IMR-90 (cell line): ENCODE measurements at regions not wholly inside any gene's neighbourhood (a gene's known extent, or its start where the extent isn't known, plus 50 kb on each side); places are given as distances from the start of the nearest gene placed in this dataset.

Experiments
- ATAC-seq: fragments of 200-7000 bp; cut with Tn5 transposase; 2 replicates; pipeline ENCODE4 v1.9.1; 2020; ENCODE audit warnings: low read depth, mild to moderate bottlenecking, moderate library complexity
- BruUV-seq: library from RNA; stranded (reverse); fragments of 400-500 nt; replicated peaks from 2 replicates; lab custom pipeline; 2021; lab: Mats Ljungman, UMichigan
- CTCF ChIA-PET: fragments of 300-600 bp; formaldehyde crosslinking; extraction: SDS; loops from one replicate; lab custom pipeline; 2021; ENCODE audit warnings: antibody characterized with exemption; lab: Yijun Ruan, JAX
- POLR2A ChIA-PET: fragments of 300-600 bp; sonication (Branson Sonifier 250); formaldehyde crosslinking; loops from one replicate; lab custom pipeline; 2022; ENCODE audit warnings: antibody characterized with exemption; ENCODE audit not compliant: unreplicated experiment; lab: Charles Lee
- DNase-seq: peaks from one replicate; pipeline ENCODE4 v3.0.0; 2013
- H2AFZ ChIP-seq: replicated peaks from 2 replicates; pipeline ENCODE3; 2013; ENCODE audit warnings: low read length, mild to moderate bottlenecking; ENCODE audit not compliant: poor library complexity
- H2AK5ac ChIP-seq: 2 replicates; pipeline ENCODE4 v1.6.1; 2013; ENCODE audit warnings: low read depth, low read length, inconsistent platforms
- H2AK9ac ChIP-seq: replicated peaks from 2 replicates; pipeline ENCODE3; 2013; ENCODE audit warnings: mild to moderate bottlenecking, low read depth, low read length, moderate library complexity; ENCODE audit not compliant: poor library complexity
- H2BK120ac ChIP-seq: 2 replicates; pipeline ENCODE4 v1.6.1; 2013; ENCODE audit warnings: low read depth, low read length, inconsistent platforms
- H2BK15ac ChIP-seq: 3 replicates; pipeline ENCODE4 v1.6.1; 2013; ENCODE audit warnings: low read depth, low read length, inconsistent platforms
- H2BK20ac ChIP-seq: 2 replicates; pipeline ENCODE4 v1.6.1; 2013; ENCODE audit warnings: low read depth, mild to moderate bottlenecking, inconsistent platforms, low read length, moderate library complexity
- H2BK5ac ChIP-seq: 2 replicates; pipeline ENCODE4 v1.6.1; 2013; ENCODE audit warnings: mild to moderate bottlenecking, low read depth, low read length, inconsistent platforms; ENCODE audit not compliant: poor library complexity, severe bottlenecking
- H3K14ac ChIP-seq: replicated peaks from 2 replicates; pipeline ENCODE4 v1.6.1; 2013; ENCODE audit warnings: low read depth, low read length, inconsistent platforms
- H3K18ac ChIP-seq: 2 replicates; pipeline ENCODE4 v1.6.1; 2013; ENCODE audit warnings: low read depth, low read length, control low read depth
- H3K23ac ChIP-seq: 2 replicates; pipeline ENCODE4 v1.6.1; 2013; ENCODE audit warnings: low read depth, low read length, inconsistent platforms
- H3K27ac ChIP-seq: 2 replicates; pipeline ENCODE4 v1.5.1; 2013; ENCODE audit warnings: mild to moderate bottlenecking, control low read depth, low read length; ENCODE audit not compliant: insufficient read depth
- H3K27me3 ChIP-seq: 2 replicates; pipeline ENCODE4 v1.6.1; 2013; ENCODE audit warnings: low read length; ENCODE audit not compliant: control insufficient read depth, insufficient read depth
- H3K36me3 ChIP-seq: 2 replicates; pipeline ENCODE4 v1.6.1; 2013; ENCODE audit warnings: low read length, mixed read lengths; ENCODE audit not compliant: control insufficient read depth, insufficient read depth
- H3K4ac ChIP-seq: 2 replicates; pipeline ENCODE4 v1.6.1; 2013; ENCODE audit warnings: low read depth, low read length, inconsistent platforms
- H3K4me1 ChIP-seq: 2 replicates; pipeline ENCODE4 v1.6.1; 2013; ENCODE audit warnings: low read length, mixed read lengths; ENCODE audit not compliant: control insufficient read depth, insufficient read depth
- H3K4me2 ChIP-seq: 2 replicates; pipeline ENCODE4 v1.6.1; 2013; ENCODE audit warnings: low read depth, mild to moderate bottlenecking, control low read depth, low read length, moderate library complexity
- H3K4me3 ChIP-seq: 2 replicates; pipeline ENCODE4 v1.5.1; 2013; ENCODE audit warnings: low read depth, mild to moderate bottlenecking, control low read depth, low read length, moderate library complexity; ENCODE audit not compliant: insufficient read depth
- H3K56ac ChIP-seq: 2 replicates; pipeline ENCODE4 v1.6.1; 2013; ENCODE audit warnings: low read length, inconsistent platforms; ENCODE audit not compliant: insufficient read depth; ENCODE audit errors: extremely low read depth
- H3K79me1 ChIP-seq, 2 experiments: 2 replicates each; pipeline ENCODE4 v1.6.1; 2013; ENCODE audit warnings: low read length in 2 of 2, inconsistent platforms in 1 of 2, low read depth in 1 of 2
- H3K9ac ChIP-seq: 2 replicates; pipeline ENCODE4 v1.6.1; 2013; ENCODE audit warnings: low read depth, low read length, control low read depth
- H3K9me1 ChIP-seq: 2 replicates; pipeline ENCODE4 v1.6.1; 2013; ENCODE audit warnings: low read length, inconsistent platforms; ENCODE audit not compliant: insufficient read depth
- H3K9me3 ChIP-seq: 2 replicates; pipeline ENCODE4 v1.6.1; 2013; ENCODE audit warnings: low read length; ENCODE audit not compliant: control insufficient read depth, insufficient read depth
- H4K20me1 ChIP-seq: 2 replicates; pipeline ENCODE4 v1.6.1; 2013; ENCODE audit warnings: low read length, inconsistent platforms; ENCODE audit not compliant: insufficient read depth
- H4K5ac ChIP-seq: 2 replicates; pipeline ENCODE4 v1.6.1; 2013; ENCODE audit warnings: mild to moderate bottlenecking, low read depth, low read length, control low read depth
- H4K8ac ChIP-seq, 2 experiments: 2 replicates each; pipeline ENCODE4 v1.6.1; 2013; ENCODE audit warnings: low read depth in 2 of 2, low read length in 2 of 2, control low read depth in 1 of 2, inconsistent platforms in 1 of 2
- H4K91ac ChIP-seq: 2 replicates; pipeline ENCODE4 v1.6.1; 2013; ENCODE audit warnings: low read depth, low read length, inconsistent platforms; ENCODE audit not compliant: insufficient read depth
- BHLHE40 ChIP-seq: fragments of 150-350 bp; IDR thresholded peaks from 2 replicates; pipeline ENCODE4 v1.6.1; 2016; ENCODE audit warnings: mild to moderate bottlenecking, low read depth, low read length
- CEBPB ChIP-seq: IDR thresholded peaks from 2 replicates; pipeline ENCODE4 v1.6.1; 2012; ENCODE audit warnings: low read depth, low read length, improper control_type of control experiment
- CHD1 ChIP-seq: IDR thresholded peaks from 2 replicates; pipeline ENCODE4 v1.6.1; 2012; ENCODE audit warnings: low read depth, low read length, improper control_type of control experiment
- FOS ChIP-seq: fragments of 150-350 bp; IDR thresholded peaks from 2 replicates; pipeline ENCODE4 v1.6.1; 2016; ENCODE audit warnings: low read depth, low read length
- MAFK ChIP-seq: IDR thresholded peaks from 2 replicates; pipeline ENCODE4 v1.6.1; 2012; ENCODE audit warnings: low read depth, low read length, improper control_type of control experiment
- MAZ ChIP-seq: IDR thresholded peaks from 2 replicates; pipeline ENCODE4 v1.6.1; 2012; ENCODE audit warnings: low read depth, mild to moderate bottlenecking, low read length, improper control_type of control experiment, moderate library complexity, borderline replicate concordance
- MXI1 ChIP-seq: IDR thresholded peaks from 2 replicates; pipeline ENCODE4 v1.6.1; 2012; ENCODE audit warnings: low read depth, mild to moderate bottlenecking, low read length, moderate library complexity, borderline replicate concordance
- NFE2L2 ChIP-seq: fragments of 150-350 bp; IDR thresholded peaks from 2 replicates; pipeline ENCODE4 v1.6.1; 2016; ENCODE audit warnings: low read depth, mild to moderate bottlenecking, low read length
- POLR2A ChIP-seq: IDR thresholded peaks from 2 replicates; pipeline ENCODE4 v1.6.1; 2012; ENCODE audit warnings: mild to moderate bottlenecking, low read depth, low read length
- RAD21 ChIP-seq: IDR thresholded peaks from 2 replicates; pipeline ENCODE4 v1.6.1; 2012; ENCODE audit warnings: low read length, improper control_type of control experiment
- RCOR1 ChIP-seq: IDR thresholded peaks from 2 replicates; pipeline ENCODE4 v1.6.1; 2012; ENCODE audit warnings: mild to moderate bottlenecking, low read length, improper control_type of control experiment; ENCODE audit not compliant: insufficient replicate concordance
- RFX5 ChIP-seq: IDR thresholded peaks from 2 replicates; pipeline ENCODE4 v1.8.0; 2012; ENCODE audit warnings: low read depth, mild to moderate bottlenecking, low read length, moderate library complexity
- SMC3 ChIP-seq: fragments of 150-350 bp; IDR thresholded peaks from 2 replicates; pipeline ENCODE4 v1.6.1; 2016; ENCODE audit warnings: low read depth, mild to moderate bottlenecking, antibody characterized with exemption, low read length, moderate library complexity
- WGBS, 2 experiments: methylation state at CpG; one replicate each; pipeline versions ENCODE4 v1.1.5 to v1.1.7; 2013; ENCODE audit warnings: missing lambda C conversion rate in 2 of 2; ENCODE audit not compliant: insufficient read length in 1 of 2; ENCODE audit errors: extremely low coverage in 2 of 2; 5-methylcytosine and 5-hydroxymethylcytosine counted together
- dilution Hi-C: fragments of 300-500 bp; cut with HindIII; formaldehyde crosslinking; loops from one replicate; pipeline ENCODE4 v1.14.3; 2018; ENCODE audit warnings: low sequenced_read_pairs; ENCODE audit not compliant: unreplicated experiment
- in situ Hi-C: fragments of 300-500 bp; cut with MboI; formaldehyde crosslinking; loops from 3 replicates; pipeline ENCODE4 v1.14.3; 2019; ENCODE audit warnings: low sequenced_read_pairs, inconsistent platforms, mixed read lengths
- intact Hi-C: fragments of 100-400 bp; cut with micrococcal nuclease; formaldehyde crosslinking; loops from 2 replicates; pipeline ENCODE4 v1.10.0; 2022
- TF ChIP-seq, protein P1 (sequence below): fragments of 150-350 bp; IDR thresholded peaks from 2 replicates; pipeline ENCODE4 v1.6.1; 2017; ENCODE audit warnings: mild to moderate bottlenecking, antibody characterized with exemption, low read length, low read depth
- TF ChIP-seq, protein P2 (sequence below): conservative IDR thresholded peaks from 2 replicates; pipeline ENCODE4 v1.5.1; 2012; ENCODE audit warnings: mild to moderate bottlenecking, low read depth, low read length, improper control_type of control experiment
- TF ChIP-seq, protein P3 (sequence below): fragments of 150-350 bp; IDR thresholded peaks from 2 replicates; pipeline ENCODE4 v1.6.1; 2016; ENCODE audit warnings: low read depth, mild to moderate bottlenecking, low read length, moderate library complexity, borderline replicate concordance

DNA sequence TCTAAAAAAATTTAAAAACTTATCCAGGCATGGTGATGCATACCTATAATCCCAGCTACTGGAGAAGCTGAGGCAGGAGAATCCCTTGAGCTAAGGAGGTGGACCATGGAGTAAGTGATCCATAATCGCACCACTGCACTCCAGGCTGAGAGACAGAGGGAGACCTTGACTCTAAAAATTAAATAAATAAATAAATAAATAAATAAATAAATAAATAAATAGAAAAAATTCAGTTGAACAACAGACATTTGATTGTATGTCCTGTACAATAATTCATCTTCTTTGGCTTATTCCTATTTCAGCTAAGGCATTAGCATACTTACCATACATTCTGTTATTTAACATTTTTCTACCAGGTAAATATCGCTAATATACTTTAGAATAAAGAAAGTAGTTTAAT, 726.1 kb upstream of the GALNTL6 start:
- H3K4me2 ChIP-seq: no peak overlapping the region
- intact Hi-C loops: no loop called here
- H2AFZ ChIP-seq: no peak overlapping the region
- no peaks in the 10 kb centered on the region for H3K9me1 ChIP-seq
- H3K9me3 ChIP-seq: no peaks in the 10 kb centered on the region
- no peak for DNase-seq
- H4K5ac ChIP-seq: no peak overlapping the region
- no peak overlapping the region for H2BK5ac ChIP-seq
- no peaks in the 10 kb centered on the region for H3K4me1 ChIP-seq
- H3K9ac ChIP-seq: no peak overlapping the region
- no TSS peak for BruUV-seq
- in situ Hi-C loops: no loop called here
- H2BK20ac ChIP-seq: no peak overlapping the region
- no peak overlapping the region for H3K27ac ChIP-seq
- no peak overlapping the region for H3K56ac ChIP-seq
- ChIA-PET CTCF (no interaction called here), POLR2A (no interaction called here)
- no peak overlapping the region for H3K4me3 ChIP-seq
- TF ChIP-seq, protein P1, sequence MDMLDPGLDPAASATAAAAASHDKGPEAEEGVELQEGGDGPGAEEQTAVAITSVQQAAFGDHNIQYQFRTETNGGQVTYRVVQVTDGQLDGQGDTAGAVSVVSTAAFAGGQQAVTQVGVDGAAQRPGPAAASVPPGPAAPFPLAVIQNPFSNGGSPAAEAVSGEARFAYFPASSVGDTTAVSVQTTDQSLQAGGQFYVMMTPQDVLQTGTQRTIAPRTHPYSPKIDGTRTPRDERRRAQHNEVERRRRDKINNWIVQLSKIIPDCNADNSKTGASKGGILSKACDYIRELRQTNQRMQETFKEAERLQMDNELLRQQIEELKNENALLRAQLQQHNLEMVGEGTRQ: no peak
- no peak for TF ChIP-seq CHD1
- no peak for TF ChIP-seq CEBPB
- no peak for TF ChIP-seq FOS
- TF ChIP-seq POLR2A: no peak
- TF ChIP-seq RCOR1: no peak
- TF ChIP-seq, protein P2, sequence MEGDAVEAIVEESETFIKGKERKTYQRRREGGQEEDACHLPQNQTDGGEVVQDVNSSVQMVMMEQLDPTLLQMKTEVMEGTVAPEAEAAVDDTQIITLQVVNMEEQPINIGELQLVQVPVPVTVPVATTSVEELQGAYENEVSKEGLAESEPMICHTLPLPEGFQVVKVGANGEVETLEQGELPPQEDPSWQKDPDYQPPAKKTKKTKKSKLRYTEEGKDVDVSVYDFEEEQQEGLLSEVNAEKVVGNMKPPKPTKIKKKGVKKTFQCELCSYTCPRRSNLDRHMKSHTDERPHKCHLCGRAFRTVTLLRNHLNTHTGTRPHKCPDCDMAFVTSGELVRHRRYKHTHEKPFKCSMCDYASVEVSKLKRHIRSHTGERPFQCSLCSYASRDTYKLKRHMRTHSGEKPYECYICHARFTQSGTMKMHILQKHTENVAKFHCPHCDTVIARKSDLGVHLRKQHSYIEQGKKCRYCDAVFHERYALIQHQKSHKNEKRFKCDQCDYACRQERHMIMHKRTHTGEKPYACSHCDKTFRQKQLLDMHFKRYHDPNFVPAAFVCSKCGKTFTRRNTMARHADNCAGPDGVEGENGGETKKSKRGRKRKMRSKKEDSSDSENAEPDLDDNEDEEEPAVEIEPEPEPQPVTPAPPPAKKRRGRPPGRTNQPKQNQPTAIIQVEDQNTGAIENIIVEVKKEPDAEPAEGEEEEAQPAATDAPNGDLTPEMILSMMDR: no peak
- no peak for TF ChIP-seq MAFK
- no peak for TF ChIP-seq MAZ
- TF ChIP-seq RFX5: no peak
- TF ChIP-seq MXI1: no peak
- no peak for TF ChIP-seq BHLHE40
- TF ChIP-seq, protein P3, sequence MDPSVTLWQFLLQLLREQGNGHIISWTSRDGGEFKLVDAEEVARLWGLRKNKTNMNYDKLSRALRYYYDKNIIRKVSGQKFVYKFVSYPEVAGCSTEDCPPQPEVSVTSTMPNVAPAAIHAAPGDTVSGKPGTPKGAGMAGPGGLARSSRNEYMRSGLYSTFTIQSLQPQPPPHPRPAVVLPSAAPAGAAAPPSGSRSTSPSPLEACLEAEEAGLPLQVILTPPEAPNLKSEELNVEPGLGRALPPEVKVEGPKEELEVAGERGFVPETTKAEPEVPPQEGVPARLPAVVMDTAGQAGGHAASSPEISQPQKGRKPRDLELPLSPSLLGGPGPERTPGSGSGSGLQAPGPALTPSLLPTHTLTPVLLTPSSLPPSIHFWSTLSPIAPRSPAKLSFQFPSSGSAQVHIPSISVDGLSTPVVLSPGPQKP: no peak
- no peak for TF ChIP-seq RAD21
- TF ChIP-seq NFE2L2: no peak
- TF ChIP-seq SMC3: no peak
- no CpG with 5 or more reads among the region's 2 CpGs for WGBS, 2 experiments
- no peak overlapping the region for H3K14ac ChIP-seq
- no peaks in the 10 kb centered on the region for H3K27me3 ChIP-seq
- H2BK15ac ChIP-seq: no peak overlapping the region
- dilution Hi-C loops: no loop called here
- H2BK120ac ChIP-seq: no peak overlapping the region
- no peak for ATAC-seq
- no peaks in the 10 kb centered on the region for H3K79me1 ChIP-seq
- H2AK9ac ChIP-seq: no peak overlapping the region
- H4K91ac ChIP-seq: no peak overlapping the region
- H3K36me3 ChIP-seq: no peaks in the 10 kb centered on the region
- H4K20me1 ChIP-seq: no peaks in the 10 kb centered on the region
- H4K8ac ChIP-seq: no peak overlapping the region
- no peak overlapping the region for H3K23ac ChIP-seq
- H3K4ac ChIP-seq: no peak overlapping the region
- no peak overlapping the region for H3K18ac ChIP-seq
- no peak overlapping the region for H2AK5ac ChIP-seq
